Testis (tissue), 2 donors: ENCODE measurements at regions not wholly inside any gene's neighbourhood (a gene's known extent, or its start where the extent isn't known, plus 50 kb on each side); places are given as distances from the start of the nearest gene placed in this dataset.

Source experiments
- DNase-seq: peaks from one replicate; pipeline ENCODE4 v3.0.0-alpha.2; 2019
- H3K27ac ChIP-seq, 2 donors: fragments of 200-600 bp; sonication (generic); one replicate each; pipeline ENCODE4 v1.5.1; 2019
- H3K27me3 ChIP-seq: fragments of 200-600 bp; sonication (generic); one replicate; pipeline ENCODE4 v1.5.1; 2019
- H3K36me3 ChIP-seq: fragments of 200-600 bp; sonication (generic); one replicate; pipeline ENCODE4 v1.5.1; 2017; ENCODE audit warnings: low read depth; ENCODE audit errors: missing control alignments
- H3K4me1 ChIP-seq: fragments of 200-600 bp; sonication (generic); one replicate; pipeline ENCODE4 v1.5.1; 2019
- H3K4me3 ChIP-seq, 2 donors: fragments of 200-600 bp; sonication (generic); one replicate each; pipeline ENCODE4 v1.5.1; 2017 to 2019
- H3K9me3 ChIP-seq: fragments of 200-600 bp; sonication (generic); one replicate; pipeline ENCODE4 v1.5.1; 2017
- POLR2A ChIP-seq: fragments of 450-650 bp; IDR thresholded peaks from one replicate; pipeline ENCODE4 v1.6.1; 2017; ENCODE audit warnings: antibody characterized with exemption, mild to moderate bottlenecking, moderate library complexity
- WGBS, 2 donors: methylation state at CpG; one replicate each; pipeline ENCODE4 v1.1.5; 2018; 5-methylcytosine and 5-hydroxymethylcytosine counted together
- intact Hi-C: fragments of 100-400 bp; cut with DNase I; formaldehyde crosslinking; loops from one replicate; pipeline ENCODE4 v1.15.1; 2023; ENCODE audit warnings: low total_unique reads
- TF ChIP-seq, protein P1 (sequence below), 3 experiments: fragments of 450-650 bp in 2 of 3; fragments of 200-600 bp in 1 of 3; sonication (generic) in 1 of 3; IDR thresholded peaks; one replicate each; pipeline ENCODE4 v1.5.1; 2016 to 2019; ENCODE audit warnings: antibody characterized with exemption in 3 of 3, mild to moderate bottlenecking in 2 of 3, moderate library complexity in 1 of 3

DNA sequence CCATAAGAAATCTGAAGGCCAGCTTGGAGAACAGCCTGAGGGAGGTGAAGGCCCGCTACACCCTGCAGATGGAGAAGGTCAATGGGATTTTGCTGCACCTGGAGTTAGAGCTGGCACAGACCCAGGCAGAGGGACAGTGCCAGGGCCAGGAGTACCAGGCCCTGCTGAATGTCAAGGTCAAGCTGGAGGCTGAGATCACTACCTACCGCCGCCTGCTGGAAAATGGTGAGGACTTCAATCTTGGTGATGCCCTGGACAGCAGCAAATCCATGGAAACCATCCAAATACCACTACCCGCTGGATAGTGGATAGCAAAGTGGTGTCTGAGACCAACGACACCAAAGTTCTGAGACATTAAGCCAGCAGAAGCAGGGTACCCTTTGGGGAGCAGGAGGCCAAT is 100.5 kb upstream of the MAN2A1 start:
- Histone ChIP-seq H3K9me3 (no peaks in the 10 kb centered on the region), H3K27ac (no peak overlapping the region), H3K27me3 (no peaks in the 10 kb centered on the region), H3K36me3 (no peaks in the 10 kb centered on the region), H3K4me3 (no peak overlapping the region), H3K4me1 (no peaks in the 10 kb centered on the region)
- TF ChIP-seq, protein P1, sequence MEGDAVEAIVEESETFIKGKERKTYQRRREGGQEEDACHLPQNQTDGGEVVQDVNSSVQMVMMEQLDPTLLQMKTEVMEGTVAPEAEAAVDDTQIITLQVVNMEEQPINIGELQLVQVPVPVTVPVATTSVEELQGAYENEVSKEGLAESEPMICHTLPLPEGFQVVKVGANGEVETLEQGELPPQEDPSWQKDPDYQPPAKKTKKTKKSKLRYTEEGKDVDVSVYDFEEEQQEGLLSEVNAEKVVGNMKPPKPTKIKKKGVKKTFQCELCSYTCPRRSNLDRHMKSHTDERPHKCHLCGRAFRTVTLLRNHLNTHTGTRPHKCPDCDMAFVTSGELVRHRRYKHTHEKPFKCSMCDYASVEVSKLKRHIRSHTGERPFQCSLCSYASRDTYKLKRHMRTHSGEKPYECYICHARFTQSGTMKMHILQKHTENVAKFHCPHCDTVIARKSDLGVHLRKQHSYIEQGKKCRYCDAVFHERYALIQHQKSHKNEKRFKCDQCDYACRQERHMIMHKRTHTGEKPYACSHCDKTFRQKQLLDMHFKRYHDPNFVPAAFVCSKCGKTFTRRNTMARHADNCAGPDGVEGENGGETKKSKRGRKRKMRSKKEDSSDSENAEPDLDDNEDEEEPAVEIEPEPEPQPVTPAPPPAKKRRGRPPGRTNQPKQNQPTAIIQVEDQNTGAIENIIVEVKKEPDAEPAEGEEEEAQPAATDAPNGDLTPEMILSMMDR (IDR thresholded peaks at IDR 0.05): no peak
- TF ChIP-seq POLR2A: no peak
- intact Hi-C loops: no loop called here
- DNase-seq: no peak
- 94 to 97% methylated on average over 3 to 5 of the region's 5 CpGs for whole genome bisulfite sequencing, 2 donors

DNA sequence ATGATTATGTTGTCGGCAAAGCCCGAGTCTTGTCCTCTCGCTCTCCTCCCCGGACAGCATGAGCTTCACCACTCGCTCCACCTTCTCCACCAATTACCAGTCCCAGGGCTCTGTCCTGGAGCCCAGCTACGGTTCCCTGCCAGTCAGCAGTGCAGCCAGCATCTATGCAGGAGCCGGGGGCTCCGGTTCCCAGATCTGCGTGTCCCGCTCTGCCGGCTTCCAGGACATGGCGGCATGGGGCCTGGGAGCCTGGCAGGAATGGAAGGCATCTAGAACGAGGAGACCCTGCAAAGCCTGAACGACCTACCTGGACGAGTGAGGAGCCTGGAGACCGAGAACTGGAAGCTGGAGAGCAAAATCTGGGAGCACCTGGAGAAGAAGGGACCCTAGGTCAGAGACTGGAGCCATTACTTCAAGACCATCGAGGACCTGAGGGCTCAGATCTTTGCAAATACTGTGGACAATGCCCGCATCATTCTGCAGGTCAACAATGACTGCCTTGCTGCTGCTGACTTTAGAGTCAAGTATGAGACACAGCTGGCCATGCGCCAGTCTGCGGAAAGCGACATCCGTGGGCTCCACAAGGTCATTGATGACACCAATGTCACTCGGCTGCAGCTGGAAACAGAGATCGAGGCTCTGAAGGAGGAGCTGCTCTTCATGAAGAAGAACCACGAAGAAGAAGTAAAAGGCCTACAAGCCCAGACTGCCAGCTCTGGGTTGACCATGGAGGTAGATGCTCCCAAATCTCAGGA is 101.3 kb upstream of the MAN2A1 start:
- intact Hi-C loops: no loop called here
- Histone ChIP-seq H3K9me3 (no peaks in the 10 kb centered on the region), H3K27ac (no peak overlapping the region), H3K27me3 (no peaks in the 10 kb centered on the region), H3K36me3 (no peaks in the 10 kb centered on the region), H3K4me3 (no peak overlapping the region), H3K4me1 (no peaks in the 10 kb centered on the region)
- WGBS, 2 donors: 87 to 92% methylated on average over 18 to 25 of the region's 25 CpGs
- no peak for DNase-seq
- TF ChIP-seq, protein P1 (IDR thresholded peaks at IDR 0.05): no peak
- no peak for TF ChIP-seq POLR2A

DNA sequence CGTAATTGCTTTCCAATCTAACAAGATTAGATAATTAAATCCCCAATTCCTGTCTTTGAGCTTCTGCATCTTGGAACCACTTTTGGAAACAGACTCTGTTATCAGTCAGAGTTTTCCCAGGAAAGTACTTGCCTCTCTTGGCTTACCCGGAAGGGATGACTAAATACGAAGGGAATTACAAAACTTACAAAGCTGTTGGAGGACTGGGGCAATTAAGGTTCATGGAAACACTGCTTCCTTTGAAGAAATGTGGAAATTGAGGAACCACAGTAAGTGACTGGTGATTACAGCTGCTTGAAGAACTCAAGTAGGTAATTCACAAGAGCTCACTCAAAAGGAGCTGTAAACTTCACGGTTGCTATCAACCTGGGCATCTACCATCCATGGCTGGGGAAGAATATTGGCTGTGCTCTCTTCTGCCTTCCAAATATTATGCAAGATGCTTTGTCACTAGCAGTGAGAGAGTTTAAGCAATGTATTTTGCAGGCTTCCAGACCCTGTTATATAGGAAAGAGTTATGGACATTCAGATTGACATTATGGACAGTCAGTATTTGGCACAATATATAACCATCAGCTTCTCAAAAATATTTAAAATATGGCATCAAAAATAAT is 104.6 kb upstream of the MAN2A1 start:
- 50 to 57% methylated on average over 4 of the region's 4 CpGs for WGBS, 2 donors
- DNase-seq: no peak

GRCh38 chr5:109580225-109580624 is 109.5 kb upstream of the MAN2A1 start:
- TF ChIP-seq POLR2A: no peak
- TF ChIP-seq, protein P1 (IDR thresholded peaks at IDR 0.05): no peak
- WGBS, 2 donors: 66 to 69% methylated on average over 3 of the region's 3 CpGs
- no peaks in the 10 kb centered on the region for H3K36me3 ChIP-seq

More for the DNA sequence above, 104.6 kb upstream of the MAN2A1 start:
- no peaks in the 10 kb centered on the region for H3K4me1 ChIP-seq
- TF ChIP-seq, protein P1 (IDR thresholded peaks at IDR 0.05): no peak
- TF ChIP-seq POLR2A: no peak
- no peaks in the 10 kb centered on the region for H3K27me3 ChIP-seq
- no peak overlapping the region for H3K4me3 ChIP-seq
- no peak overlapping the region for H3K27ac ChIP-seq
- H3K9me3 ChIP-seq: no peaks in the 10 kb centered on the region
- intact Hi-C loops: no loop called here
- H3K36me3 ChIP-seq: no peaks in the 10 kb centered on the region

GRCh38 chr5:109575506-109575905 is 114.2 kb upstream of the MAN2A1 start:
- H3K4me1 ChIP-seq: no peaks in the 10 kb centered on the region
- H3K27ac ChIP-seq: no peak overlapping the region
- DNase-seq: no peak
- no peaks in the 10 kb centered on the region for H3K36me3 ChIP-seq
- H3K27me3 ChIP-seq: no peaks in the 10 kb centered on the region
- TF ChIP-seq POLR2A: no peak
- TF ChIP-seq, protein P1 (IDR thresholded peaks at IDR 0.05): no peak
- H3K4me3 ChIP-seq: no peak overlapping the region
- no peaks in the 10 kb centered on the region for H3K9me3 ChIP-seq
- WGBS, 2 donors: 80 to 95% methylated on average over 2 of the region's 2 CpGs
- intact Hi-C loops: no loop called here

More at GRCh38 chr5:109580225-109580624, 109.5 kb upstream of the MAN2A1 start:
- DNase-seq: no peak
- Histone ChIP-seq H3K27me3 (no peaks in the 10 kb centered on the region), H3K9me3 (no peaks in the 10 kb centered on the region), H3K4me3 (no peak overlapping the region), H3K27ac (no peak overlapping the region), H3K4me1 (no peaks in the 10 kb centered on the region)
- intact Hi-C loops: no loop called here
